Vagina (tissue), 2 donors: ENCODE measurements at regions not wholly inside any gene's neighbourhood (a gene's known extent, or its start where the extent isn't known, plus 50 kb on each side); places are given as distances from the start of the nearest gene placed in this dataset.

Experiments used
- DNase-seq, 2 donors: peaks; one replicate each; pipeline ENCODE4 v3.0.0-alpha.2; 2017; ENCODE audit errors: extremely low spot score in 2 of 2
- H3K27ac ChIP-seq: fragments of 200-600 bp; sonication (generic); one replicate; pipeline ENCODE4 v1.5.1; 2019
- H3K27me3 ChIP-seq: fragments of 200-600 bp; sonication (generic); one replicate; pipeline ENCODE4 v1.5.1; 2019
- H3K36me3 ChIP-seq, 2 donors: fragments of 200-600 bp; sonication (generic); one replicate each; pipeline ENCODE4 v1.5.1; 2017 to 2019
- H3K4me1 ChIP-seq: fragments of 200-600 bp; sonication (generic); one replicate; pipeline ENCODE4 v1.5.1; 2019
- H3K4me3 ChIP-seq, 2 donors: fragments of 200-600 bp; sonication (generic); 1 replicate in 1 of 2; 2 replicates in 1 of 2; pipeline ENCODE4 v1.5.1; 2016 to 2019
- H3K9me3 ChIP-seq: fragments of 200-600 bp; sonication (generic); one replicate; pipeline ENCODE4 v1.5.1; 2019
- CTCF ChIP-seq, 3 experiments: fragments of 450-650 bp in 2 of 3; fragments of 200-600 bp in 1 of 3; sonication (generic) in 1 of 3; IDR thresholded peaks; one replicate each; pipeline ENCODE4 v1.5.1; 2017 to 2019; ENCODE audit warnings: antibody characterized with exemption in 3 of 3, mild to moderate bottlenecking in 2 of 3, moderate library complexity in 2 of 3
- POLR2A ChIP-seq, 2 donors: fragments of 450-650 bp; IDR thresholded peaks; one replicate each; pipeline ENCODE4 v1.6.1; 2017; ENCODE audit warnings: antibody characterized with exemption in 2 of 2, mild to moderate bottlenecking in 2 of 2, moderate library complexity in 2 of 2
- POLR2AphosphoS5 ChIP-seq, 2 donors: sonication (generic); formaldehyde crosslinking; IDR thresholded peaks; one replicate each; pipeline ENCODE4 v1.9.0; 2017; ENCODE audit warnings: antibody characterized with exemption in 2 of 2, mild to moderate bottlenecking in 2 of 2, low read depth in 1 of 2; ENCODE audit not compliant: insufficient read depth in 1 of 2
- intact Hi-C: fragments of 100-400 bp; cut with DNase I; formaldehyde crosslinking; loops from one replicate; pipeline ENCODE4 v1.15.1; 2023

- H3K4me1 ChIP-seq = no peaks in the 10 kb centered on the region
- H3K9me3 ChIP-seq = no peaks in the 10 kb centered on the region
- no peak overlapping the region for H3K4me3 ChIP-seq
- no peaks in the 10 kb centered on the region for H3K36me3 ChIP-seq
- DNase-seq = no peak
- no peaks in the 10 kb centered on the region for H3K27me3 ChIP-seq
- TF ChIP-seq CTCF (IDR thresholded peaks at IDR 0.05) (no peak), POLR2A (IDR thresholded peaks at IDR 0.05) (no peak), POLR2AphosphoS5 (IDR thresholded peaks at IDR 0.05; ENCODE audit: insufficient read depth in 1 of 2, low read depth in 1 of 2) (no peak)
- intact Hi-C loops = no loop called here
- H3K27ac ChIP-seq = no peak overlapping the region
Observed at GRCh38 chr7:41459183-41459582, 243.7 kb downstream of the INHBA start.

GRCh38 chr7:41457832-41458437 lies 245.0 kb downstream of the INHBA start:
- TF ChIP-seq CTCF (IDR thresholded peaks at IDR 0.05) (no peak), POLR2AphosphoS5 (IDR thresholded peaks at IDR 0.05; ENCODE audit: insufficient read depth in 1 of 2, low read depth in 1 of 2) (no peak), POLR2A (IDR thresholded peaks at IDR 0.05) (no peak)

GRCh38 chr7:41451826-41452225 lies 251.1 kb downstream of the INHBA start:
- TF ChIP-seq CTCF (IDR thresholded peaks at IDR 0.05) = no peak
- no peak for TF ChIP-seq POLR2A (IDR thresholded peaks at IDR 0.05)
- no peak for TF ChIP-seq POLR2AphosphoS5 (IDR thresholded peaks at IDR 0.05; ENCODE audit: insufficient read depth in 1 of 2, low read depth in 1 of 2)
- H3K27ac ChIP-seq = no peak overlapping the region

More at GRCh38 chr7:41457832-41458437, 245.0 kb downstream of the INHBA start:
- intact Hi-C loops = no loop called here
- Histone ChIP-seq H3K4me3 (no peak overlapping the region), H3K27me3 (no peaks in the 10 kb centered on the region), H3K36me3 (no peaks in the 10 kb centered on the region), H3K9me3 (no peaks in the 10 kb centered on the region), H3K4me1 (no peaks in the 10 kb centered on the region), H3K27ac (no peak overlapping the region)
- DNase-seq = no peak

GRCh38 chr7:41449694-41450093 lies 253.2 kb downstream of the INHBA start:
- intact Hi-C loops = no loop called here
- Histone ChIP-seq H3K4me1 (no peaks in the 10 kb centered on the region), H3K36me3 (no peaks in the 10 kb centered on the region), H3K27me3 (no peaks in the 10 kb centered on the region), H3K27ac (no peak overlapping the region), H3K4me3 (no peak overlapping the region), H3K9me3 (no peaks in the 10 kb centered on the region)
- no peak for DNase-seq
- no peak for TF ChIP-seq POLR2A (IDR thresholded peaks at IDR 0.05)

More at GRCh38 chr7:41451826-41452225, 251.1 kb downstream of the INHBA start:
- H3K9me3 ChIP-seq = no peaks in the 10 kb centered on the region
- H3K27me3 ChIP-seq = no peaks in the 10 kb centered on the region
- no peaks in the 10 kb centered on the region for H3K4me1 ChIP-seq
- H3K36me3 ChIP-seq = no peaks in the 10 kb centered on the region
- DNase-seq = no peak
- H3K4me3 ChIP-seq = no peak overlapping the region
- intact Hi-C loops = no loop called here

- H3K27ac ChIP-seq = no peak overlapping the region
- H3K36me3 ChIP-seq = no peaks in the 10 kb centered on the region
- no peak for TF ChIP-seq POLR2AphosphoS5 (IDR thresholded peaks at IDR 0.05; ENCODE audit: insufficient read depth in 1 of 2, low read depth in 1 of 2)
- no peak for TF ChIP-seq POLR2A (IDR thresholded peaks at IDR 0.05)
- TF ChIP-seq CTCF (IDR thresholded peaks at IDR 0.05) = no peak
- intact Hi-C loops = no loop called here
- no peaks in the 10 kb centered on the region for H3K9me3 ChIP-seq
- H3K27me3 ChIP-seq = no peaks in the 10 kb centered on the region
- no peak for DNase-seq
- no peaks in the 10 kb centered on the region for H3K4me1 ChIP-seq
- H3K4me3 ChIP-seq = no peak overlapping the region
Observed at GRCh38 chr7:41449286-41449685, 253.6 kb downstream of the INHBA start.
